HG03457 (cell line): ENCODE measurements at regions not wholly inside any gene's neighbourhood (a gene's known extent, or its start where the extent isn't known, plus 50 kb on each side); places are given as distances from the start of the nearest gene placed in this dataset.

Experiments
- ATAC-seq: cut with Tn5 transposase; IDR thresholded peaks from one replicate; pipeline ENCODE4 v1.9.1; 2021; ENCODE audit warnings: moderate number of reproducible peaks; ENCODE audit not compliant: unreplicated experiment

DNA sequence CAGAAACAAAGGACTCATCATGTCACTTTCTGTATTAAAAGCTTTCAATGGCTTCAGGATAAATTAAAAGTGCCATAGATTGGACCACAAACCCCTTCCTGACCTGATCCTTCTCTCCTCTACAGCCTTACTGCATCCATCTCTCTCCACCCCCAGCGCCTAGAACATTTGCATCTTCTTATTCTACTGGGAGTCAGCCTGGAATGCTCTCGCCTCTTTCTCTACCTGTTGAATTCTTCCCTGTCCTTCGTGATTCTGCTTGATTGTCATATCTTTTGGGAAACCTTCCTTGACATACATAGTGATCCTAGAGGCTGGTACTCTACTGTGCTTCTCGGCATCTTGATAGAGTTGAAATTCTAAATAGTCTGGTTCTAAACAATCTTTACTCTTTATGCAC is 332.0 kb upstream of the PBX1 start:
- no peak for ATAC-seq

DNA sequence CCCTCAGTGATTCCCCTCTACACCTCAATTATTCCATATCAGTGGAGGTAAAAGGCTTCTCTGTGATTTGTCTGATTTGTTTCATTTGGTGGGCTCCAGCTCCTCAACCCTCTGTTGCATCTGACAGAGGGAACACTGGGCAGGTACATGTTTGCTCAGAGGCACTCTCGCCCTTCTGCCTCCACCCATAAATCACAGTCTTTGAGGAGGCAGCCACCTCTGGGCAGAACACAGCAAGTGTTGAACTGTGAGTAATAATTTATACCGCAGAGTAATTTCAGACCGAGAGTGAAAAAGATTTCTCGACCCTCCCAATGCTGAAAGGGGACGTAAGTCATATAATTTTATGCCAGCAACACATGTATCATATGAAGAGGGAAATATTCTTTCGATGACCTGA is 330.1 kb upstream of the PBX1 start:
- no peak for ATAC-seq

DNA sequence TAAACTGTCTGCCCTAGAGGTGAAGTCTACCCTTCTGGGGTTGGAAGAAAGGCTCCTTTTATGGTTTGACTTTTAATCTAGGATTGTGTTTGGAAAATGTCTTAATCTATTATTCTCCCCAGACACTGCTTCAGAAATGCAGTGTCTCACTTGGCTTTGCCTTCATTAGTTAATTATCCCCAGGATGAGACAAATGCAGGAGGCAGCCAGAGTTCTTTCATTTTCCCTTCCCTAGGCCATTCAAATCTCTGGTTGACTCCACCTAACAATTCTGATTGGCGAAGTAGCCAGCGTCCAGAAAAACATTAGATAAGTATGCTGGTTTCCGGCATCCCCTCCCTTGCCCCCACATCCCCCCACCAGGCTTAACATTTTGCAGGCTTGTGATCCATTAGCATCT is 325.8 kb upstream of the PBX1 start:
- no peak for ATAC-seq

DNA sequence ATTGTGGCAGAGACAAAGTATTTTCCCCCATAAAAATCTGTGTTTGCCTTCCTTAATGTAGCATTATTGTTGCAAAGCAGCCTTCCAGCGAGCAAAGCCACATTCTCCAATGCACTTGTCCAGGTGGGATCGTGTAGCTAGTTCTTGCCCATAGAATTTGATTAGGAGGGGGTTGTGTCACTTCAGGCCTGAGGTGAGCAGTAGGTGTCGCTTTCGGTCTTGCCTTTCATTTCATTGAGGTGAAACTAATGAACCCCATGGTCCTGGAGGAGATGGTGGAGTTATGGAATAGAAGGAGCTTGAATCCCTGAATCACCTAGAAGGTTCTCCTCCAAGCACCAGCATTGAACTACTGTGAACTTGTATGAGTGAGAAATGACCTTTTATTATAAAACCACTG is 318.9 kb upstream of the PBX1 start:
- ATAC-seq: no peak

GRCh38 chr1:164250365-164250764 is 308.6 kb upstream of the PBX1 start:
- no peak for ATAC-seq

DNA sequence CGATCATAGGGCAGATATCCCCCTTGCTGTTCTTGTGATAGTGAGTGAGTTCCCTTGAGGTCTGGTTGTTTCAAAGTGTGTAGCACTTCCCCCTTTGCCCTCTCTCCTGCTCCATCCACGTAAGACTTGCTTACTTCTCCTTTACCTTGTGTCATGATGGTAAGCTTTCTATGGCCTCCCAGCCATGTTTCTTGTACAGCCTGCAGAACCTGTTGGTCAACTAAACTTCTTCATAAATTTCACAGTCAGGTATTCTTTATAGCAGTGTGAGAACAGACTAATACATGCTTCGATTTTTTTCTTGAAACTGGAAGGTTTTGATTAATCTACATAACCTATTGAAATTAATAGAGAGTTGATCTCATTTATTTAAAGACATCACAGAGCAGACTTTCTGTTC is 302.5 kb upstream of the PBX1 start:
- ATAC-seq: no peak

DNA sequence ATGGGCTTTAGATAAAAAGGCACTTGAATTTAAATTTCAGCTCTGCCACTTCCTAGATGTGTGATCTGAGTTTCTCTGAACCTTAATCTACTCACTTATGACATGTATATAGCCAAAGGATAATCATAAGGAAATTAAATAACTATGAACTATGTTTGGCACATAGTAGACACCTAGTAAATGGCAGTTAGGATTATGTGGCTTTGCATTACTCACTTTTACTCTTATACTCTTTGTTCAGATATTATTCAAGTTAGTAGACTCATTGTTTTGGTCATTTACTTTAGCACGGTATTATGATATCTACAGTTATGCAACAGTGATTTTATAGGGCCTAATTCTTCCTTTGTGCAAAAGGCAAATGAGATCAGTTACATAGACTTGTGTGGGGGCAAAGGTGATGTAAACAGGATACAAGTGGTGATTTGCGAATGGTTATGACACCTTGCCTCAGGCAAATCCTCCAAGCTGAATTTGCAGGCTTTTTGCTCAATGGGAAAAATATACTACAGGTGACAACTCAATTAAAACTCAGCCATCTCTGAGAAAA is 297.2 kb upstream of the PBX1 start:
- no peak for ATAC-seq

GRCh38 chr1:164263540-164263939 is 295.4 kb upstream of the PBX1 start:
- ATAC-seq: no peak

DNA sequence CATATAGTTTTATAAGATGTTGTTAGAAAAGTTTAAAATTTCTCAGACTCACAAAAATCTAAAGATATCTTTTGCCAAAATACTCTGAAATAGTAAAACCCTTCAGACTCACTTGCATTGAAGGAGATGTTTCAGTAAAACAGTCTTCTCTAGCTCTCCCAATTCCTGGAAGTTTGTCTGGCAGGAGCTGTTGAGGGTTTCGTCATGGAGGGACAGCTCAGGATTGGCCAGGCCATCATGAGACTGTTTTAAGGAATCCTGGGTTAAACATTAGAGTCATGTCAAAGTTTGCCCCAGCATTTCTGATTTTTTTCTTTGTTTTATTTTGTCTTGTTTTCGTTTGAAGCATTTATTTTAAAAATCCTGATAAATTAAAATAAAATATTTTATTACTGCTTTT is 293.8 kb upstream of the PBX1 start:
- no peak for ATAC-seq

DNA sequence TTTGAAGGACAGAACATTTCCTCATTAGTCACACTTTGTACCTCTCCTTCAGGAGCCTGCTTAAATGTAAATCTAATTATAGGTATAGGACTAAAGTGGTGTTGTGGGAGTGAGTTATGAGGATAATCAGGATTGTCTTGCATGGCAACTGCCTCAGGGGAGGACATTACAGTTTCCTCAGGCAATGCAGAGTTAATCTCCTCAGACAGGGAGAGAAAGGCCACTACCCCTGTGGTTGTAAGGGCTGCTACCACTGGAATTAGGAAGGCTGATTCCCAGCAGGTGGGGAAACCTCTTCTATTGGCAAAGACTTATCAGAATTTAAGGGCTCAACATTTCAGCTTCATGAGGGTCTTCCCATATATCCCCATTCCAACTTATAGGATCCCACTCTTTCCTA is 286.8 kb upstream of the PBX1 start:
- ATAC-seq: no peak

GRCh38 chr1:164296172-164296571 is 262.8 kb upstream of the PBX1 start:
- no peak for ATAC-seq

- ATAC-seq: no peak
Measured at GRCh38 chr1:164308101-164308500, 250.9 kb upstream of the PBX1 start.

- no peak for ATAC-seq
Measured at GRCh38 chr1:164310166-164310565, 248.8 kb upstream of the PBX1 start.

DNA sequence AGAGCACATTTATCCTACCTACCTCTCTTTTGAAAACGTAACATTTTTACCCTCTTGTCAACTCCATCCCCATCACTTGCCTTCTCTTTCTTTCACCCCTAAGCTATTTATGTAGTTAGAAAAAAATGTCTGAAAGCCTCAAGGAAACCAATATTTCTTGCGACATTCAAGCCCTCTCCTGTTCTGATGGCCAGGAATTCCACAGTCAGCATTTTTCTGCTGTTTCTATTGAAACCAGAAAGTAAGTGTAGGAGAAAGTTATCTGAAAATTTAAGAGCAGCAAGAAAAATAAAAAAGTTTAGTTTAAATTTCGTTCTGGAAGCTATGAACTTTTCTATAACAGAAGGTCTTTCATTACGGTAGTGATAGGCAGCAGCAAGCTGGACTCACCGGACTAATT is 247.6 kb upstream of the PBX1 start:
- ATAC-seq: no peak

DNA sequence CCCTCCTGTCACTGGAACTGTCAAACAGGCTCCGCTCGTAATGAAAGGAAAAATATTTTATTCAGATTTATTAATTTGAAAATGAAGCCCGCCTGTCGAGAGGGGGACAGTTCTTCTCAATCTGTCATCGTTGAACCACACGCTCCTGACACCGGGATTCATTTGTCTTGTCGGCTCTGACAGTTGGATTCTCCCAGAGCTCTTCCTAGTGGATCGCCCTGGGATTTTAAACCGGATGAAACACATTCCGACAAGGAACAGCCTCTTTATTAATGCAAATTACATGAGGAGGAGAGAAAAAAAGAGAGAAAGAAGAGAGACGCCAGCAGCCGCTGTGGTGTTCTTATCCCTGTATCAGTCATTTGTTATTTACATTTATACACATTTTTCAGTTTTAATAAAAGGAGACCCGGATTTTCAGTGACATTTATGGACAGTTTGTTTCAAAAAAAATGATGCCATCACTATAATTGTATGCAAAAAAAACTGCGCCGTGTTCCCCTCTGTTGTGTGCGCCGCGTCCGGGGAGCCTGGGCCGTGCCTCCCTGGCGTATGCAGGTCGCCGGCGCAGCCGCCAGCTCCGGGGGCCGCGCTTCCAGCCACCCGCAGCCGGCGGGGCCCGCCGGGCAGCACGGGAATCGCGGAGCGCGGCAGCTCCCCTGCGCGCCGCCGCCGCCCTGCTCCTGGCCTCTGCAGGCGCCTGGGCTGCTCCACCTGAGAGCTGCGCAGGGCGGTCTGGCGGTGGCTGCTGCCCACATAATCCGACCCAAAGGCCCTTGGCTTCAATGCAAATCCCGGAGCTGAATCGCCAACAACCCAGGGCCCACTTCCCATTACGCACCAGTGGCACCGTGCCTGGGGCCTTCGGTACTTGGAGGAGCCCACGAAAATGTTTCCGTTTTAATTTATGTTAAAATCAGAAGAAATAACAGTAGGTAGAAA is 237.9 kb upstream of the PBX1 start:
- ATAC-seq: no peak

DNA sequence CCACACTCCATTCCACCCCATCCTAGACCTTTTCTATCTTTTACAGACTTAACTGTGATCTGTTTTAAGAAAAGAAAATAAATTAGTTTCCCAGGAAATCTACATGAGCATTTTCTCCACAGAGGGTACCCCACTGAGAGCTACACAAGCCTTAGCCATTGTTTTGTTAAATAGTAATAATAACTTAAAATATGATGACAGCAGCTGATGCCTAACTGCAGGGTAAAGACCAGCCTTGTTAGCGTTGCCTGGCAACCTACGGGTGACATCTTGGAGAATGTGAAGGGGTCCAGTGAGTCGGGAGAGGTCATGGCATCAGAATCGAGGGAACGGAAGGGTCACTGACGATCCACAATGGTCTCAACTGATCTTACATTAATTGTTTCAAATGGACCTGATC is 233.2 kb upstream of the PBX1 start:
- ATAC-seq: no peak

DNA sequence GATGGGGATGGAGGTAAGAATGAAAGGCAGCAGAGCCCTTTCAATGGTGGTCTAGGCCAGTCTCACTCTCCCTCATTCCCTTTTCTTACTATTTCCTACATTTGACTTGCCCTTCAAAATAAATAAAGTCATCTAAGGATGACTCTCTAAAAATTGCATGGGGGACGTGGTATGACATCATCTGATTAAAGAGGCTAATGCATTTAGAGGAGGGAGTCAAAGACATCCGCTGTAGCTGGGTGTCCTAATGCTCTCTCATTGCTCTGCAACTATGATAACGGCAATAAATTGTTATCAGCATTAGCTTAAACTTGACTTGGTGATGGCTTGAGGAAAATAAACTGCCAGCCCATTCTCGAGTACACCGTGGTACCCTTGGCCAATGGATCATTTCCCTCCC is 225.6 kb upstream of the PBX1 start:
- no peak for ATAC-seq

DNA sequence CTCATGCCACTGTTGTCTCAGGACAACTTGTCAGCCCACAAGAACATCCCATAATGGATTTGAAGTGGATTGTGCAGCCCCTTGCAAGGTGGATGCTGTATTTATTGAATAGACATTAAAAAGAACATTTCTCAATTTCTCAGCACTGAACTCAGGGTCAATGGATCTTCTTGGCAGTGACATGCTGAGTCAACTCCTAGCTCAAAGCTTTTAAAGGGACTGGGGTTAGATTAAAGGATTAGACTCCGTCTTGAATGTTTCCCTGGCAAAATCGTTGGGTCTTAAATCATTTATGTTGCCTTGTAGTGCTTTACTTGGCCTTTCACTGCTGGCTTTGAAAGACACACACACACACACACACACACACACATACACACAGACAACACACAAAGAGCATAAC is 221.6 kb upstream of the PBX1 start:
- no peak for ATAC-seq

DNA sequence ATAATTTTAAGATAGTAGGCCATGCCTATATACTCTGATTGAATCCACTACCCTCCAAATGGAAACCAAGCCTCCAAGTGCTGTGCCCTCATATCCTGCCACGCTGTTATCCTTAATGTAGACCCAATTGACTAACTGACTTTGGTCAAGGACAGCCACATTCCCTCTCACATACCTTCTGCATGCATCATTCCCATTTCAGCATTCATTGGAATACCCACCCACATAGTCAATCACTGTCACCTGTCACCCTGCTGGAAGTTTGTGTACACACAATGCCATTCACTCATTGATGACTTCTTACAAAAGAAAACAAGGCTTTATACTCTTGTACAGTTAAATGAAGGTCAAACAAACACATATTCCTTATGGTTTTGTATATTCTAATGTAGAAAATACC is 221.1 kb upstream of the PBX1 start:
- no peak for ATAC-seq

GRCh38 chr1:164343189-164343588 is 215.8 kb upstream of the PBX1 start:
- ATAC-seq: no peak

DNA sequence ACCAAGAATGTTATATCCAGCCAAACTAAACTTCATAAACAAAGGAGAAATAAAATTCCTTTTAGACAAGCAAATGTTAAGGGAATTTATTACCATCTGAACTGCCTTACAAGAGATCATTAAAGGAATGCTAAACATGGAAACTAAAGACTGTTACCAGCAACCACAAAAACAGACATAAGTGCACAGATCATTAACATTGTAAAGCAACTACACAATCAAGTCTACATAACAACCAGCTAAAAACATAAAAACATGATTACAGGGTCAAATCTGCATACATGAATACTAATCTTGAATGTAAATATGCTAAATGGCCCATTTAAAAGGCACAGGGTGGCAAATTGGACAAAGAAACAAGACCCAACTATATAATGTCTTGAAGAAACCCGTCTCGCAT is 211.0 kb upstream of the PBX1 start:
- ATAC-seq: no peak

- no peak for ATAC-seq
Measured at GRCh38 chr1:164356511-164356910, 202.5 kb upstream of the PBX1 start.

DNA sequence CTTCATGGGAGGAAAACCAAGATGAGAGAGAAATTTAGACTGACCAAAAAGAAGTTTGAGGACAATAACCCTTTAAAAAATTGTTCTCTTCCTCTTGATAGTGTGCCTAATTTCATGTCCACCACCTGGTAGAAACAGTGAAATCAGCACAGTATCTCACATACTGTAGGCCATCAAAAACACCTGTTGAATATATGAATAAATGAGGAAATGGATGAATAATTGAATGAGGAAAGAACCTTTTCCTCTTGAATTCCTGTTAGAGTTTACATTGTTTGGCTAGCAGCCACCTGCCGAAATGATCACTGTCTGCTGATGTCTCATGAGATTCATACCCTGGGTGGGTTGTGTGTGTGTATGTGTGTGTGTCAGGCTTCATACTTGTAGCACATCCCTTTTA is 198.7 kb upstream of the PBX1 start:
- ATAC-seq: no peak
